Vagina (tissue), 2 donors: ENCODE measurements at regions not wholly inside any gene's neighbourhood (a gene's known extent, or its start where the extent isn't known, plus 50 kb on each side); places are given as distances from the start of the nearest gene placed in this dataset.

Experiments
- POLR2A ChIP-seq, 2 donors: fragments of 450-650 bp; IDR thresholded peaks; one replicate each; pipeline ENCODE4 v1.6.1; 2017; ENCODE audit warnings: antibody characterized with exemption in 2 of 2, mild to moderate bottlenecking in 2 of 2, moderate library complexity in 2 of 2
- POLR2AphosphoS5 ChIP-seq, 2 donors: sonication (generic); formaldehyde crosslinking; IDR thresholded peaks; one replicate each; pipeline ENCODE4 v1.9.0; 2017; ENCODE audit warnings: antibody characterized with exemption in 2 of 2, mild to moderate bottlenecking in 2 of 2, low read depth in 1 of 2; ENCODE audit not compliant: insufficient read depth in 1 of 2
- TF ChIP-seq, protein P1 (sequence below), 3 experiments: fragments of 450-650 bp in 2 of 3; fragments of 200-600 bp in 1 of 3; sonication (generic) in 1 of 3; IDR thresholded peaks; one replicate each; pipeline ENCODE4 v1.5.1; 2017 to 2019; ENCODE audit warnings: antibody characterized with exemption in 3 of 3, mild to moderate bottlenecking in 2 of 3, moderate library complexity in 2 of 3

DNA sequence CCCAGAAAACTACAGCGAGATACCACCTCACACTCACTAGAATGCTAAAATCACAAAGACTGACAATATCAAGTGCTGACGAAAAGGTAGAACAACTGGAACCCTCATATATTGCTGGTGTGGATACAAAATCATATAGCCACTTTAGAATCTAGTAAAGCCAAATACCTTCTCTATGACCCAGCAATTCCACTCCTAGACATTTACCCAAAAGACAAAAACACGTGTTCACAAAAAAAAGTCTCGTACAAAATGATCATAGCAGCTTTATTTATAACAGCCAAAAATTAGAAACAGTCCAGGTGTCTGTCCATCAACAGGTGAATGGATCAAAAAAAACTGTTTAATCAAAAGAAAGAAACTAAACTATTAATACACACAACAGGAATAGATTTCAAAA, 126.6 kb downstream of the ZFP36L2 start:
- TF ChIP-seq, protein P1, sequence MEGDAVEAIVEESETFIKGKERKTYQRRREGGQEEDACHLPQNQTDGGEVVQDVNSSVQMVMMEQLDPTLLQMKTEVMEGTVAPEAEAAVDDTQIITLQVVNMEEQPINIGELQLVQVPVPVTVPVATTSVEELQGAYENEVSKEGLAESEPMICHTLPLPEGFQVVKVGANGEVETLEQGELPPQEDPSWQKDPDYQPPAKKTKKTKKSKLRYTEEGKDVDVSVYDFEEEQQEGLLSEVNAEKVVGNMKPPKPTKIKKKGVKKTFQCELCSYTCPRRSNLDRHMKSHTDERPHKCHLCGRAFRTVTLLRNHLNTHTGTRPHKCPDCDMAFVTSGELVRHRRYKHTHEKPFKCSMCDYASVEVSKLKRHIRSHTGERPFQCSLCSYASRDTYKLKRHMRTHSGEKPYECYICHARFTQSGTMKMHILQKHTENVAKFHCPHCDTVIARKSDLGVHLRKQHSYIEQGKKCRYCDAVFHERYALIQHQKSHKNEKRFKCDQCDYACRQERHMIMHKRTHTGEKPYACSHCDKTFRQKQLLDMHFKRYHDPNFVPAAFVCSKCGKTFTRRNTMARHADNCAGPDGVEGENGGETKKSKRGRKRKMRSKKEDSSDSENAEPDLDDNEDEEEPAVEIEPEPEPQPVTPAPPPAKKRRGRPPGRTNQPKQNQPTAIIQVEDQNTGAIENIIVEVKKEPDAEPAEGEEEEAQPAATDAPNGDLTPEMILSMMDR (IDR thresholded peaks at IDR 0.05) = no peak
- no peak for TF ChIP-seq POLR2A (IDR thresholded peaks at IDR 0.05)
- TF ChIP-seq POLR2AphosphoS5 (IDR thresholded peaks at IDR 0.05; ENCODE audit: insufficient read depth in 1 of 2, low read depth in 1 of 2) = no peak
